ENCODE measurements at regions not wholly inside any gene's neighbourhood (a gene's known extent, or its start where the extent isn't known, plus 50 kb on each side); places are given as distances from the start of the nearest gene placed in this dataset.

- no peak for TF ChIP-seq CTCF (IDR thresholded peaks at IDR 0.05; ENCODE audit: low read depth, low read length)
- Histone ChIP-seq H3K27me3 (no peaks in the 10 kb centered on the region; the same call in 1 of the 2 replicates), H3K9me3 (no peaks in the 10 kb centered on the region), H3K36me3 (no peaks in the 10 kb centered on the region), H3K4me3 (ENCODE audit: low read depth, low read length) (no peak overlapping the region), H3K4me1 (no peaks in the 10 kb centered on the region)
- no peak for DNase-seq
Measured at GRCh38 chr15:94626949-94627348, 395.6 kb downstream of the MCTP2 start.

GRCh38 chr15:94631608-94632007 lies 400.2 kb downstream of the MCTP2 start:
- Histone ChIP-seq H3K27me3 (no peaks in the 10 kb centered on the region), H3K9me3 (no peaks in the 10 kb centered on the region), H3K36me3 (no peaks in the 10 kb centered on the region), H3K4me1 (no peaks in the 10 kb centered on the region), H3K4me3 (ENCODE audit: low read depth, low read length) (no peak overlapping the region)
- no peak for DNase-seq
- no peak for TF ChIP-seq CTCF (IDR thresholded peaks at IDR 0.05; ENCODE audit: low read depth, low read length)

- Histone ChIP-seq H3K9me3 (no peaks in the 10 kb centered on the region), H3K27me3 (no peaks in the 10 kb centered on the region), H3K4me3 (ENCODE audit: low read depth, low read length) (no peak overlapping the region), H3K36me3 (no peaks in the 10 kb centered on the region), H3K4me1 (no peaks in the 10 kb centered on the region)
- no peak for TF ChIP-seq CTCF (IDR thresholded peaks at IDR 0.05; ENCODE audit: low read depth, low read length)
- no peak for DNase-seq
Measured at GRCh38 chr15:94638183-94638582, 406.8 kb downstream of the MCTP2 start.

- no peak for TF ChIP-seq CTCF (IDR thresholded peaks at IDR 0.05; ENCODE audit: low read depth, low read length)
- Histone ChIP-seq H3K4me1 (no peaks in the 10 kb centered on the region), H3K9me3 (no peaks in the 10 kb centered on the region)
Measured at GRCh38 chr15:94639701-94640100, 408.3 kb downstream of the MCTP2 start.

GRCh38 chr15:94644433-94644832 lies 413.1 kb downstream of the MCTP2 start:
- Histone ChIP-seq H3K4me1 (no peaks in the 10 kb centered on the region), H3K36me3 (no peaks in the 10 kb centered on the region), H3K4me3 (ENCODE audit: low read depth, low read length) (no peak overlapping the region), H3K9me3 (no peaks in the 10 kb centered on the region), H3K27me3 (no peaks in the 10 kb centered on the region)
- no peak for DNase-seq
- no peak for TF ChIP-seq CTCF (IDR thresholded peaks at IDR 0.05; ENCODE audit: low read depth, low read length)

More at GRCh38 chr15:94639701-94640100, 408.3 kb downstream of the MCTP2 start:
- Histone ChIP-seq H3K36me3 (no peaks in the 10 kb centered on the region), H3K27me3 (no peaks in the 10 kb centered on the region), H3K4me3 (ENCODE audit: low read depth, low read length) (no peak overlapping the region)
- DNase-seq, result no peak

- no peak for DNase-seq
- Histone ChIP-seq H3K4me3 (ENCODE audit: low read depth, low read length) (no peak overlapping the region), H3K36me3 (no peaks in the 10 kb centered on the region), H3K9me3 (no peaks in the 10 kb centered on the region), H3K4me1 (no peaks in the 10 kb centered on the region), H3K27me3 (peaks cover 8% of the 10 kb centered on the region)
- no peak for TF ChIP-seq CTCF (IDR thresholded peaks at IDR 0.05; ENCODE audit: low read depth, low read length)
Measured at GRCh38 chr15:94653071-94653470, 421.7 kb downstream of the MCTP2 start.
